Smooth muscle cell (in vitro differentiated cells): ENCODE measurements at regions not wholly inside any gene's neighbourhood (a gene's known extent, or its start where the extent isn't known, plus 50 kb on each side); places are given as distances from the start of the nearest gene placed in this dataset.

Experiments
- DNase-seq: peaks from one replicate; lab custom pipeline; 2025; ENCODE audit not compliant: unreplicated experiment; lab: John Stamatoyannopoulos, UW
- H2AFZ ChIP-seq: fragments of 200-600 bp; sonication (generic); 2 replicates; pipeline ENCODE4 v1.6.0; 2016; ENCODE audit warnings: antibody characterized with exemption, low read depth, mild to moderate bottlenecking
- H3F3A ChIP-seq: fragments of 200-600 bp; sonication (generic); 2 replicates; pipeline ENCODE4 v1.6.0; 2017; ENCODE audit warnings: antibody characterized with exemption, low read depth
- H3K27ac ChIP-seq: fragments of 200-600 bp; sonication (generic); 2 replicates; pipeline ENCODE4 v1.5.1; 2016; ENCODE audit warnings: low read depth, mild to moderate bottlenecking
- H3K27me3 ChIP-seq: fragments of 200-600 bp; sonication (generic); 2 replicates; pipeline ENCODE4 v1.6.1; 2016; ENCODE audit warnings: low read depth, mild to moderate bottlenecking
- H3K36me3 ChIP-seq: fragments of 200-600 bp; sonication (generic); 2 replicates; pipeline ENCODE4 v1.5.1; 2016; ENCODE audit warnings: low read depth
- H3K4me1 ChIP-seq: fragments of 200-600 bp; sonication (generic); 2 replicates; pipeline ENCODE4 v1.5.1; 2016; ENCODE audit warnings: low read depth
- H3K4me2 ChIP-seq: fragments of 200-600 bp; sonication (generic); 2 replicates; pipeline ENCODE4 v1.6.0; 2016; ENCODE audit warnings: mild to moderate bottlenecking
- H3K4me3 ChIP-seq: fragments of 200-600 bp; sonication (generic); 2 replicates; pipeline ENCODE4 v1.5.1; 2016; ENCODE audit warnings: mild to moderate bottlenecking
- H3K79me2 ChIP-seq: fragments of 200-600 bp; sonication (generic); 2 replicates; pipeline ENCODE4 v1.6.0; 2016; ENCODE audit warnings: low read depth, mild to moderate bottlenecking
- H3K9ac ChIP-seq: fragments of 200-600 bp; sonication (generic); 2 replicates; pipeline ENCODE4 v1.6.0; 2016; ENCODE audit warnings: low read depth
- H3K9me3 ChIP-seq: fragments of 200-600 bp; sonication (generic); replicated peaks from 2 replicates; pipeline ENCODE4 v1.5.1; 2016; ENCODE audit warnings: low read depth
- H4K20me1 ChIP-seq: fragments of 200-600 bp; sonication (generic); 2 replicates; pipeline ENCODE4 v1.6.0; 2016; ENCODE audit warnings: low read depth
- WGBS: methylation state at CpG from one replicate; pipeline ENCODE4 v1.1.7; 2016; ENCODE audit warnings: low lambda C conversion rate; 5-methylcytosine and 5-hydroxymethylcytosine counted together
- TF ChIP-seq, protein P1 (sequence below): fragments of 200-600 bp; sonication (generic); IDR thresholded peaks from 2 replicates; pipeline ENCODE4 v1.5.1; 2017; ENCODE audit warnings: borderline replicate concordance, mild to moderate bottlenecking, antibody characterized with exemption; ENCODE audit not compliant: insufficient read depth, poor library complexity, severe bottlenecking

DNA sequence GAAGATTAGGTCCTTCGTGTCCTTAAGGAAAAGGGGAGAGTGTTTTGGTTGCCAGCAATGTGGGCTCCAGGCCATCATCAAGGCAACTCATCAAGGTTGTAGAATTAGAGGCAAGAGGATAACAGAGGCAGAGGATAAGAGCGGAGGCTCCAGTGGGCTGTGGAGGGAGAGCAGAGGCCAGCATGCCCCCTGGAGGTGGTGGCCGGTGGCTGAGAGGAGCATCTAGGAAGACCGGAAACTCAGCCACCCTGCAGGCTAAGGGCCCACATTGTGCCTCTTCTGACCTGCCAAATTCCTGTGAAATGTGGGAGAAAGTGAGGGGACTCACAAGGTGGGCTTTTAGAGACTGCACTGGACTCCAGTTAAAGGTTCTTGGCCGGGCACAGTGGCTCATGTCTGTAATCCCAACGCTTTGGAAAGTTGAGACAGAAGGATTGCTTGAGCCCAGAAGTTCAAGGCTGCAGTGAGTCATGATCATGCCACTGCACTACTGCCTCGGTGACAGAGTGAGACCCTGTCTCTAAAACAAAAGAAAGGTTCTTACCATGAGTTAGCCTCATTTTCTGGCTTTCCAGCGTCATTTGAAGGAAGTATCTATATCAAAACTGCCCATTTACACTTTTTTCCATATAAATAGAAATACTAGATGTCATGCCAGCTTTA lies 62.7 kb upstream of the ADORA2B start:
- Histone ChIP-seq H3K4me1 (no peaks in the 10 kb centered on the region), H3F3A (no peaks in the 10 kb centered on the region), H3K9ac (no peak overlapping the region), H2AFZ (no peak overlapping the region), H3K27ac (peak overlapping the region; percentile 20), H3K4me2 (no peak overlapping the region), H3K27me3 (no peaks in the 10 kb centered on the region), H3K79me2 (no peaks in the 10 kb centered on the region), H3K4me3 (no peak overlapping the region), H4K20me1 (no peaks in the 10 kb centered on the region), H3K36me3 (no peaks in the 10 kb centered on the region), H3K9me3 (no peaks in the 10 kb centered on the region)
- TF ChIP-seq, protein P1, sequence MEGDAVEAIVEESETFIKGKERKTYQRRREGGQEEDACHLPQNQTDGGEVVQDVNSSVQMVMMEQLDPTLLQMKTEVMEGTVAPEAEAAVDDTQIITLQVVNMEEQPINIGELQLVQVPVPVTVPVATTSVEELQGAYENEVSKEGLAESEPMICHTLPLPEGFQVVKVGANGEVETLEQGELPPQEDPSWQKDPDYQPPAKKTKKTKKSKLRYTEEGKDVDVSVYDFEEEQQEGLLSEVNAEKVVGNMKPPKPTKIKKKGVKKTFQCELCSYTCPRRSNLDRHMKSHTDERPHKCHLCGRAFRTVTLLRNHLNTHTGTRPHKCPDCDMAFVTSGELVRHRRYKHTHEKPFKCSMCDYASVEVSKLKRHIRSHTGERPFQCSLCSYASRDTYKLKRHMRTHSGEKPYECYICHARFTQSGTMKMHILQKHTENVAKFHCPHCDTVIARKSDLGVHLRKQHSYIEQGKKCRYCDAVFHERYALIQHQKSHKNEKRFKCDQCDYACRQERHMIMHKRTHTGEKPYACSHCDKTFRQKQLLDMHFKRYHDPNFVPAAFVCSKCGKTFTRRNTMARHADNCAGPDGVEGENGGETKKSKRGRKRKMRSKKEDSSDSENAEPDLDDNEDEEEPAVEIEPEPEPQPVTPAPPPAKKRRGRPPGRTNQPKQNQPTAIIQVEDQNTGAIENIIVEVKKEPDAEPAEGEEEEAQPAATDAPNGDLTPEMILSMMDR = no peak
- no peak for DNase-seq
- 60% methylated on average over 8 of the region's 8 CpGs for WGBS

DNA sequence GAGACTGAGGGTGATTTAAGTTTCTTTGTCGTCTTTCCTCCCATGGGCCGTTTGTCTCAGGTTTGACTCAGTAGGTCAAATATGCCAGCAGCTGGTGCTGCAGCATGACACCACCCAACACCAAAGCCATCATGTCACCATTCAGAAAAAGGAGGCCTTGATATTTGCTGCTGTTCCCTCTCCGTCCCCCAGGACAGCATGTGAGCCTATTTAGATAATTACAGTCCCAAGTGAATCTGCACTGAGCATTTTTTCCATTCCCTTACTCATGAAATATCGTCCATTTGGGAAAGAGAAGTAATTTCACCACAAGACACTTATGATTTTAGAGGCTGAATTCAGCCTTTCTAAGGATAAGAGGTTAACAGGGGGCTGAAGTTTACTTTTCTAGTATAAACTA lies 62.2 kb upstream of the ADORA2B start:
- Histone ChIP-seq H4K20me1 (no peaks in the 10 kb centered on the region), H3K4me1 (no peaks in the 10 kb centered on the region), H3F3A (no peaks in the 10 kb centered on the region), H3K9ac (no peak overlapping the region), H3K9me3 (no peaks in the 10 kb centered on the region), H3K27me3 (no peaks in the 10 kb centered on the region), H3K79me2 (no peaks in the 10 kb centered on the region), H2AFZ (no peak overlapping the region), H3K4me2 (no peak overlapping the region), H3K27ac (peak overlapping the region; percentile 20), H3K4me3 (no peak overlapping the region), H3K36me3 (no peaks in the 10 kb centered on the region)
- no peak for DNase-seq
- TF ChIP-seq, protein P1 = no peak
- WGBS = 54% methylated on average over 4 of the region's 4 CpGs

DNA sequence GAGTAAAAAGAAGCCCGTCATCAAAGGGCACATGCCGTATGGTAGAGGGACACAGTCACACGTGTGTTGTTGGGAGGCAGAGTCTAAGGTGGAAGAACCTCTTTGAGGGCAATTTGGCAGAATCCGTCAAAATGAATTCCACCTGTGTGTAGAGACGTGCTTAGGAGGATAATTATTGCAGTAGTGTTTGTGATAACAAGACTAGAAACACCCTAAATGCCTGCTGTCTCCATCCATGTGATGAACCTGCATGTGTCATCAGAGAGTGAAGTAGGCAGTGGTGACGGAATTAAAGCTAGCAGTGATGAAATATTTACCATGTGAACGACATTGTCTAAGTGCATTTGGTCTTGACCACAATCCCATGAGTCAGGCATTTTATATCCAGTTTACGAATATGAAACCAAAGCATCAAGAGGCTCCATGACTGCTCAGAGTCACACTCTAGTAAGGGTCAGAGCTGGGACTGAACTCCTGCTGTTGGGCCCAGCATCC lies 61.3 kb upstream of the ADORA2B start:
- no peaks in the 10 kb centered on the region for H3K4me1 ChIP-seq
- no peaks in the 10 kb centered on the region for H3K79me2 ChIP-seq
- TF ChIP-seq, protein P1 = no peak
- H3K27me3 ChIP-seq = no peaks in the 10 kb centered on the region
- no peak overlapping the region for H3K4me3 ChIP-seq
- H3K9ac ChIP-seq = no peak overlapping the region
- WGBS = 66% methylated on average over 8 of the region's 8 CpGs
- H3K27ac ChIP-seq = peak overlapping the region; percentile 20
- H4K20me1 ChIP-seq = no peaks in the 10 kb centered on the region
- no peak overlapping the region for H3K4me2 ChIP-seq
- H3K36me3 ChIP-seq = no peaks in the 10 kb centered on the region
- no peaks in the 10 kb centered on the region for H3K9me3 ChIP-seq
- no peak for DNase-seq
- no peak overlapping the region for H2AFZ ChIP-seq
- no peaks in the 10 kb centered on the region for H3F3A ChIP-seq

DNA sequence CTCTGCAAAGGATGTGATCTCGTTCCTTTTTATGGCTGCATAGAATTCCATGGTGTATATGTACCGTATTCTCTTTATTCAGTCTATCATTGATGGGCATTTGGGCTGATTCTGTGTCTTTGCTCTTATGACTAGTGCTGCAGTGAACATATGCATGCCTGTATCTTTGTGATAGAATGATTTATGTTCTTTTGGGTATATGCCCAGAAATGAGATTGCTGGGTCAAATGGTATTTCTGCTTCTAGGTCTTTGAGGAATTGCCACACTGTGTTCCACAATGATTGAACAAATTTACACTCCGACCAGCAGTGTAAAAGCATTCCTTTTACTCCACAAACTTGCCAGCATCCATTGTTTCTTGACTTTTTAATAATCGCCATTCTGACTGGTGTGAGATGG lies 60.2 kb upstream of the ADORA2B start:
- no peaks in the 10 kb centered on the region for H3K9me3 ChIP-seq
- TF ChIP-seq, protein P1 = no peak
- H3F3A ChIP-seq = no peaks in the 10 kb centered on the region
- no peak overlapping the region for H3K9ac ChIP-seq
- H3K4me1 ChIP-seq = no peaks in the 10 kb centered on the region
- no peaks in the 10 kb centered on the region for H3K79me2 ChIP-seq
- no peaks in the 10 kb centered on the region for H3K36me3 ChIP-seq
- DNase-seq = no peak
- no peak overlapping the region for H3K4me3 ChIP-seq
- no peak overlapping the region for H3K4me2 ChIP-seq
- 90% methylated on average over 4 of the region's 4 CpGs for WGBS
- no peak overlapping the region for H3K27ac ChIP-seq
- H2AFZ ChIP-seq = no peak overlapping the region
- no peaks in the 10 kb centered on the region for H3K27me3 ChIP-seq
- H4K20me1 ChIP-seq = no peaks in the 10 kb centered on the region
